ENCODE measurements at regions not wholly inside any gene's neighbourhood (a gene's known extent, or its start where the extent isn't known, plus 50 kb on each side); places are given as distances from the start of the nearest gene placed in this dataset.
"Not testable (repeated sequence)": the region's sequence is repeated elsewhere in the genome, so short reads cannot be mapped to it uniquely, and the experiment has no call there.

- Histone ChIP-seq H3K27me3 (ENCODE audit: control insufficient read depth, insufficient read depth, low read length) (no peaks in the 10 kb centered on the region), H3K4me3 (ENCODE audit: low read depth, low read length) (no peak overlapping the region), H3K36me3 (ENCODE audit: control insufficient read depth, insufficient read depth, low read length) (no peaks in the 10 kb centered on the region)
- no peak for TF ChIP-seq CTCF (IDR thresholded peaks at IDR 0.05; ENCODE audit: insufficient read depth, low read depth, low read length)
- POLR2A ChIA-PET: no interaction called here
- DNase-seq (ENCODE audit: low read depth): no peak
- CTCF ChIA-PET: no interaction called here
These were observed 74.8 kb upstream of the RPL38 start for GRCh38 chr17:74128456-74129211.

- H3K36me3 ChIP-seq (ENCODE audit: control insufficient read depth, insufficient read depth, low read length); POLR2A ChIA-PET; H3K4me3 ChIP-seq (ENCODE audit: low read depth, low read length); DNase-seq (ENCODE audit: low read depth); CTCF ChIA-PET; H3K27me3 ChIP-seq (ENCODE audit: control insufficient read depth, insufficient read depth, low read length): not testable (repeated sequence)
These were observed 73.7 kb upstream of the RPL38 start for GRCh38 chr17:74129800-74130199.

GRCh38 chr17:74130276-74130675 lies 73.2 kb upstream of the RPL38 start:
- no peaks in the 10 kb centered on the region for H3K36me3 ChIP-seq (ENCODE audit: control insufficient read depth, insufficient read depth, low read length)
- no peak for DNase-seq (ENCODE audit: low read depth)
- POLR2A ChIA-PET: no interaction called here
- no peak for TF ChIP-seq CTCF (IDR thresholded peaks at IDR 0.05; ENCODE audit: insufficient read depth, low read depth, low read length)
- H3K27me3 ChIP-seq (ENCODE audit: control insufficient read depth, insufficient read depth, low read length): no peaks in the 10 kb centered on the region
- H3K4me3 ChIP-seq (ENCODE audit: low read depth, low read length): no peak overlapping the region
- CTCF ChIA-PET: no interaction called here

GRCh38 chr17:74130841-74131240 lies 72.6 kb upstream of the RPL38 start:
- TF ChIP-seq CTCF (IDR thresholded peaks at IDR 0.05; ENCODE audit: insufficient read depth, low read depth, low read length): no peak
- no peak overlapping the region for H3K4me3 ChIP-seq (ENCODE audit: low read depth, low read length)
- POLR2A ChIA-PET: no interaction called here
- H3K36me3 ChIP-seq (ENCODE audit: control insufficient read depth, insufficient read depth, low read length): no peaks in the 10 kb centered on the region
- CTCF ChIA-PET: no interaction called here
- no peak for DNase-seq (ENCODE audit: low read depth)
- no peaks in the 10 kb centered on the region for H3K27me3 ChIP-seq (ENCODE audit: control insufficient read depth, insufficient read depth, low read length)

- CTCF ChIA-PET: no interaction called here
- no peaks in the 10 kb centered on the region for H3K27me3 ChIP-seq (ENCODE audit: control insufficient read depth, insufficient read depth, low read length)
- no peak overlapping the region for H3K4me3 ChIP-seq (ENCODE audit: low read depth, low read length)
- TF ChIP-seq CTCF (IDR thresholded peaks at IDR 0.05; ENCODE audit: insufficient read depth, low read depth, low read length): no peak
- DNase-seq (ENCODE audit: low read depth): no peak
- POLR2A ChIA-PET: no interaction called here
- no peaks in the 10 kb centered on the region for H3K36me3 ChIP-seq (ENCODE audit: control insufficient read depth, insufficient read depth, low read length)
These were observed 71.1 kb upstream of the RPL38 start for GRCh38 chr17:74132354-74132753.

- TF ChIP-seq CTCF (IDR thresholded peaks at IDR 0.05; ENCODE audit: insufficient read depth, low read depth, low read length): no peak
- Histone ChIP-seq H3K27me3 (ENCODE audit: control insufficient read depth, insufficient read depth, low read length) (no peaks in the 10 kb centered on the region), H3K36me3 (ENCODE audit: control insufficient read depth, insufficient read depth, low read length) (no peaks in the 10 kb centered on the region), H3K4me3 (ENCODE audit: low read depth, low read length) (no peak overlapping the region)
- CTCF ChIA-PET: no interaction called here
- POLR2A ChIA-PET: no interaction called here
- no peak for DNase-seq (ENCODE audit: low read depth)
These were observed 69.7 kb upstream of the RPL38 start for GRCh38 chr17:74133740-74134139.

- H3K27me3 ChIP-seq (ENCODE audit: control insufficient read depth, insufficient read depth, low read length); POLR2A ChIA-PET; CTCF ChIA-PET; DNase-seq (ENCODE audit: low read depth); H3K36me3 ChIP-seq (ENCODE audit: control insufficient read depth, insufficient read depth, low read length); H3K4me3 ChIP-seq (ENCODE audit: low read depth, low read length): not testable (repeated sequence)
These were observed 69.2 kb upstream of the RPL38 start for GRCh38 chr17:74134234-74134633.
